ENCODE measurements at regions not wholly inside any gene's neighbourhood (a gene's known extent, or its start where the extent isn't known, plus 50 kb on each side); places are given as distances from the start of the nearest gene placed in this dataset.

DNA sequence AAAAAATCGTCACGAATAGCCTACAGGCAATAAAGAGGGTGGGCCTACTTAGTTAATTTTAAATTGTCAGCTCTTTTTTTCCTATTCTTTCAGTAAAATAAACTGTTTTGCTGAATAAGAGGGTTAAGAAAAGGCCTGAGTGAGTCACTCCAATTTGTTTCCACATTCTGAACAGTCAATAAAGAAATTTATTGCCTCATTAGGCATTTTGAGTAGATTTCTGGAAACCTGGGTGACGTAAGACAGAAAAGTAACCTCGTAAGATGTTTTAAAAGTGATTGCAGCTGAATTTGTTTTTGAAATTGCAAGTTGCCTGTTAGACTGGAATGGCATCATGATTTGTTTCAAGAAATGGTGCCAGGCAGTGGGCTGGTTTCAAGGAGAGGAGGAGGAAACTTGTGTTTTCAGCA lies 439.3 kb downstream of the USP25 start:
- no peak overlapping the region for H3K4me3 ChIP-seq (ENCODE audit: low read depth, low read length)

DNA sequence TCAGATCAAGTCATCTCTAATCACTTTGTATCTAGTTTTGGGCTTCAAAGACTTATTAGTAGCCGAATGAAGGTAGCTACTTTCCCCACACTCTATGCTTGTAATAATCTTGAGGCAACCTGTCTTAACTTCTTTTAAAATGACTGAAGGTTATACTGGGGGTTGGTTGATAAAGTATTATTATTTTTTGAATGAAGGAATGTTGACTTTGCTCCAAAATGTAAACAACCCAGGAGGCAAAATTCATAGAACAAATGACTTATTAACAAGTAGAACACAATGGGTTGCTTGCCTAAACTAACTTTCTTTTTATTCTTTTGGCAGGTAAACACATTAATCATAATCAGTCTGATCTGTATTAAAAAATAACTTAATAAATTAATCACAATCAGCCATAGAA lies 440.0 kb downstream of the USP25 start:
- no peak overlapping the region for H3K4me3 ChIP-seq (ENCODE audit: low read depth, low read length)

DNA sequence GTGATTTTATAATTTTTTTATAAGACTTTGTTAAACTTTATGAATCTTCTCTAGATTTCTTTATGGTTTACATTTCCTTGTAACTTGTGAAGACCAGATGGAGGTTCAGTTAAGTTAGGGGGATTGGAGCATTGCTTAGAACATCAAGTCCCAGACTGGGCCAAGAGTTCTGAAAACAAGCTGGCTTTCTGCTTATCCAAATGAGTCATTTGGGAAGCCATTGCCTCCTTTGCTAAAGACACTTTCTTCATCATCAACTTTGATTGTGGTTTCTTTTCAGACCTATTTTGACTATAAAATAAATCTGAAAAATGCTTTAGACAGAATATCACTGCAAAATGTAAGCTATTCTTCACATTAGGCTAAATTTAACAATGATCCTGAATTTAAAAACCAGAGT lies 446.8 kb downstream of the USP25 start:
- H3K4me3 ChIP-seq (ENCODE audit: low read depth, low read length), result no peak overlapping the region

DNA sequence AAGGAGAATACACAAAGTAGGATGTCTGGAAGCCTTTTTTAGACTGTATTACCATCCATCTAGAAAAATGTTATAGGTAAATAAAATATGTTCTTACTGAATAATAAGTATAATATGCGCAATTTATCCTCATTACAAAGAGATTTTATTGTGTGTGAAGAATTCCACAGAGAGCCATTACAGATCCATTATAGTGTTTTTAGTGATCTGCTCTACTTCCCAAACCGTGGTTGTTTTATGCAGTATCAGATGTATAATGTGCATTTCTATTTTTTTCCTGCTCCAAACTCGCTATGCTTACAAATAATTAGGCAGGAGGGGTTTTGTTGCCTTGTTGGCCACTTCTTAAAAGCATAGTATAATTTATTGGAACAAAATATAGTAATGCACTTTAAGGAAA lies 447.8 kb downstream of the USP25 start:
- no peak overlapping the region for H3K4me3 ChIP-seq (ENCODE audit: low read depth, low read length)

DNA sequence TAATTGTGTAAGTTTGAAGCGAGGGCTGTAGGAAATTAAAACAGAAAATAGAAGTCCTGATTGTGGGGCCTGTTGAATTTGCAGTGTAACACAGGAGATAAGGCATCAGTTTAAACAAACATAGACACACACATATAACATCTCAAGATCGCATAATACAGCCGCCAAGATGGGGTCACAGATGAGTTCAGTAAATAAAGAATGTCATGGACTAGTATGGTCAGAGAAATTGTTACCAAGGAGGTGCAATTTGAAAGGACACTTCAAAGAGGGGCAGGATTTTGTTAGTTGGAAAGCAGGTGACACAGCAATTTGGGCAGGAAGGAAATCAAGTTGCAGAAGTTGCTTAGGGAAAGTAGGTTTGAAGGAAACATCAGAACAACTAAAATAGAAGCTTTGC lies 450.0 kb downstream of the USP25 start:
- H3K4me3 ChIP-seq (ENCODE audit: low read depth, low read length), result no peak overlapping the region

DNA sequence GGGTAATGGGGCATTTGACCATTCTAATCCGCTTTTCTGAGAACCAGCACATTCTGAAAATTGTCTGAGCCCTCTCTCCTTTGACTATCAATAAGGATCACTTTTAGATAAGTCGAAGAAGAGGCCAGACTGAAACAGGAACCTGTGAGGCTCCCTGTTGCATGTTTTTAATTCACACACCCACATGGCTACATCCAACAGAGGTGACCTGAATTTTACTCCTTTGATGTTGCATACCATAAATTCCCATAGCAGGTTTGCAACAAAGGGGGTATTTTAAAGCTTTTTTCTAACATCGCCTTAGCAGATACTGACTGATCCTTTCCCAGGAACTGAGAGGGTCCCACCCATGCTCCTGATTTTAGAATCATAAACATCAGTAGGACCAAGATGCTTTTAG lies 450.8 kb downstream of the USP25 start:
- no peak overlapping the region for H3K4me3 ChIP-seq (ENCODE audit: low read depth, low read length)

DNA sequence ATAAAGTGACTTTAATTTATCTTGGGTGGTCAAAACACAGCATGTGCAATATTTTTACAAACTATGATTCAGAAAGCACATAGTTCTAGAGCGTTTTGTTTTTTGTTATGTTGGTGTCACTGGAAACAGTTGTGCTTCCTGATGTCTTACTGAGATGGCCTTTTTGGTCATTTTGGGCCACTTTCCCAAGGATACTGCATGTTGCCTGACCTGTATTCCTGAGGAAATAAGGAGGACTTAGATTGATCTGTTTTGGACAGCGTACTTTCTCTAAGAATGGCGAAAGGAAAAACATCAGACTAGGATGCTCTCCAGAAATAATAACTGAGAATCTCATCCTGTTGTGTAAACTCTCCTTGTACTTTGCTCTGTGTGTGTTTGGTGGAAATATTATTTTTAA lies 451.2 kb downstream of the USP25 start:
- no peak overlapping the region for H3K4me3 ChIP-seq (ENCODE audit: low read depth, low read length)

DNA sequence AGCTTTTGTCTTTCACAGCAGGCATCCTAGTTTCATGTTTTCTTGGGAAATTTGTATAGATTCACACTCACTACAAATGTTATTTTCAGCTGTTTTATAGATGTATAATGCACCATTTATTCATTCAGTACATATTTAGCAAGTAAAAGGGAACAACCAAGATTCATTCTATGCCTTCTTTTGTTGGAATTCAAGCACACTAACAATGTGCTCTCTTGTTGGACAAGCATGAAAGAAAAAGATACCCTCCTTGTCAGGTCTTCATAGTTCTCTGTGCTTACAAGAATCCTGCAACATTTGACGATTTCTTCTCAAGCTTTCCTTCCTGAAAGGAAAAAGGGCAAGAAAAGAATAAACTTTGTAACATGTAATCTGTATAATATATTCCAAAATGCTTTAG lies 456.0 kb downstream of the USP25 start:
- H3K4me3 ChIP-seq (ENCODE audit: low read depth, low read length), result no peak overlapping the region

DNA sequence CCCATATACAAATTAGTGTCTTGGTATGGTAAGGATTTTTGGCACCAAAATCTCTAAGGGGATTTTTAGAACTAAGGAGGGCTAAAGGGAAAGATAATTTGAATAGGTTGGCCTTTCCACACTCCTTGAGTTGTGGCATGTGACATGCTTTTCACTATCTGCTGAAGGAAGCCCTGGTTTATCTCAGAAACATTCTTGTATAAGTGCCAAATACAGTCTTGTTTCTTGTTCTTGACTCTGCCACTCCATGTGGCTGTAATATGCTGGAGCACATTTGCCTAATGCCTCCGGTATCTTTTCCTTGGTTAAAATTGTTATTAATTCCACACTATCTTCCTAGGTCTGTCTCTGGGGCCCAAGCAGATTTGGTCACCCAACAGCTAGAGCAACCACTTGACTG lies 457.0 kb downstream of the USP25 start:
- no peak overlapping the region for H3K4me3 ChIP-seq (ENCODE audit: low read depth, low read length)

DNA sequence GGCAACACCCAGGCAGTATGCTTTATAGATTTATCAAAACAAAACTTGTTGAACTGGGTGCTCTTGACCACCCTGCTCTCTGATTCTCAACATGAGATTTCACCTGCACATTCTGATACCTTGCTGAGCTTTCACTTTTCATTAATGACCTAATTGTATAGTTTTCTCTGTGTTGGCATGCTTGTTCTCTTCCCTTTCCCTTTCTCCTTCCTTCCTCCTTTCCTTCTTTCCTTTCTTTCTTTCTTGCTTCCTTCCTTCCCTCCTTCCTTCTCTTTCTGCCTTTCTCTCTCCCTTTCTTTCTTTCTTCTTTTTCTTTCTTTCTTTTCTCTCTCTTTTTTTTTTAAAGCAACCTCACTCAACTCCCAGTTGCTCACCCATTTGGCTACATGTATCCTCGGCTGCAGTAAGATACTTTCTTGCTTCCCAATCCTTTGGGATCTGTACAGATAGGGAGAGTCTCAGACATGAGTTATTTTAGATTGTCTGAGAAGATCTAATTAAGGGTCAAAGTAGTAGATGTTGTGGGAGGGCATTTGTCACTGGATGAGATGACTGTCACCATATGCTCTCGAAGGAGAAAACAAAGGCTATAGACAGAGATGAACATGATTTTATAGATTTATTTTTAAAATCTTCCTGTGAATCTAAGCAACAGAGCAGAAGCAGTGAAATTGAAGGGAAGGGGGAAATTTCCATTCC lies 458.0 kb downstream of the USP25 start:
- no peak overlapping the region for H3K4me3 ChIP-seq (ENCODE audit: low read depth, low read length)

DNA sequence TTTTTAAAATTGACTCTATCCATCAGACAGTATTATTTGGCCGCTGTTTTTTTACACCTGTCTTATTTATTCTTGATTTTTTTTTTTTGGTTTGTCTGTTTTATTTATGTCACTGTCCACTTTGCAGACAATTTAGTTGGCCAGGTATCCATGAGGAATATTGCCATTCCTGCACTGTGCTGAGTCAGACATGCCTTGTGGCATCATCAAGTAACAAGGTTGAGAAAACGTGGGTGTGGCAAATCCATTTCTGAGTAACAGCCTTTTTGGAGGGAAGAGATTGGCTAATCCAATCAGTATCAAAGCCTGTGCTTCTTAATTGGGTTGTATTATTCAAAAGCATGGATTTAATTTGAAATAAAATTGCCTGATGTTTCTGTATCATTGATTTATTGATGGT lies 463.1 kb downstream of the USP25 start:
- no peak overlapping the region for H3K4me3 ChIP-seq (ENCODE audit: low read depth, low read length)

DNA sequence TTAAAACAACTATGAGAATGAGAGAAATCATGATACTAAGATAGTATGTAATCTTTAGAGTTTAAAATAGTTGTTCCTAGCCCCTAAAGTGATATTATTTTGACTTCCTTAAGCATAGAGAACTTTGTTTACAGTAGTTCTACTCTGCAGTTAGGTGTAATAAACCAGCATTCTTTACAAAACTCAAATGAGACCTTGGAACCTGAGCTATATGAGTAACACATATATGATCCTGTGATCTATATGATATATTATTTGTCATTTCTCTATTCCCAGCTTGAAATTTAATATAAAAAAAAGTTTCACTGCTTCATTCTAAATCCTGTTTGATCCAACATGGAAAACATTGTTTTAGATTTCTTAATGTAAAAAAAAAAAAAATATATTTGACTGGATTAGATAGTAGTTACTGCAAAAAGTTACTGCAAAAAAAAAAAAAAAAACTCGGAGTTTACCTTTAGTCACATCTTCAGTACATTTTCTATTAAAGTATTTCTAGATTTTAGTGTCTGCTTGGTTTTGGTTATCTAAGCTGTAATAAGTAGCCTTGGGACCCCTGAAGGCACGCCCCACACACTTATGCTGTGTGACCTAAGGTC lies 463.8 kb downstream of the USP25 start:
- H3K4me3 ChIP-seq (ENCODE audit: low read depth, low read length), result no peak overlapping the region

DNA sequence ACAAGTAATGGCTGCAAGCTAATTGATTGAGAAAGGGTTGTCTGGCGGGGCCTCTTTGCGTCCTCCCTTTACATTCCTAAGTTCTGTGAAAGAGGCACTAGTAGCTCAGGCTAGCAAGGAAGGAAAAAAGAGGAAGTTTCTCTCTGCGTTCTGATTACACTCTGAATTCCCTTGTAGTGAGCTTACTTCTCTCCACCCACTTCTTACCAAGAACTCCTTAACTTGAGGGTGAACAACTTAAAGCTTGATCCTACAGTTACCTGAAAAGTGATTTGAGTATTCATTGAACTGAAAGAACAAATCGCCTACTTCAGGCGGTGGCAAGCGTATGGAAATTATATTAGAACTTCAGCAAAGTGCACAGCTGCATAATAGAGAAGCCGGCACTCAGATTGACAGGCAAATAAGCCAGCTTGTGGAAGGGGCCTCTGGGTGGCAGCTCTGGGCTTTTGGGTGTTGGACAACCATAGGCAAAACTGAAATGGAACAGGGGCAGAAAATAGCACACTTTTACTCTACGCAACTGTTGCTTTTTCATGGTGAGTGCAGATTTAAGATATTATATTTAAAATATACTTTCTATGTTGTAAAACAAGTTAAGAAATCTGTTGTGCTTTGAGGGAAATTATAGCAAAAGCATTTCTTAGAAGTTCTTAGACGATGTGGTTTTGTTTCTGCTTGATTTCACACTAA lies 464.5 kb downstream of the USP25 start:
- H3K4me3 ChIP-seq (ENCODE audit: low read depth, low read length), result no peak overlapping the region

DNA sequence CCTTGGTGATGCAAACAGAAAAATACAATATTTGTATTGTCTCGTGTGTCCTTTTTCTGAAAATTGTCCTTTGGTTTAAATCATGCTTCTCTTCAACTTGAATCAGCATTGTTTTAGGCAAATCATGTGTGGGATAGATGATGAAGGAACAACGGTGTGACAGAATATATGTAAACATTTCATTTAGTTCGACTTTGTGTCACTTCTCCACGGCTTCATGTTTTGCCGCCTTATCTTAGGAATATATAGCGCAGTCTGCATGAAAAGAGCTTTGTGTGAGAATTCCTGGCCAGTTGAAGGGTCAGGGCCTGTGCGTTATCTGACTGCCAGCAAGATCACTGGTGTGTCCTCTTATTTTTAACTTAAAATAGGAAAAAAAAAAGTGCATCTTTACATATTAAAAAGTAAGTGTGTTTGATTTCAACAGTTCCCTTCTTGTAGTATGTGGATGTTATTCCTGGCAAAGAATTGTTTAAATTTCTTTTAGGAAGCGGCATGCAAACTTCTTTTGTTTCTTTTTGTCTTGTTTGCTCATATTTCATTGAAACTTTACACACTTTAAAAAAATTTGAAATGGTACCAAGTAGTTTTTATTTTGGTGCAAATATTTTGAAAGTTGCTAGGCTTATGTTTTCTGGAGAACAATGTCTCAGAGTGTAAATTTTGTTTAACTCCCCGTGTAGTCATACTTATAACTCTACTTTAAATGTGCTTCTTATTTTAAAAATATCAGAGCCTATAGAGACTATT lies 465.2 kb downstream of the USP25 start:
- H3K4me3 ChIP-seq (ENCODE audit: low read depth, low read length), result no peak overlapping the region

DNA sequence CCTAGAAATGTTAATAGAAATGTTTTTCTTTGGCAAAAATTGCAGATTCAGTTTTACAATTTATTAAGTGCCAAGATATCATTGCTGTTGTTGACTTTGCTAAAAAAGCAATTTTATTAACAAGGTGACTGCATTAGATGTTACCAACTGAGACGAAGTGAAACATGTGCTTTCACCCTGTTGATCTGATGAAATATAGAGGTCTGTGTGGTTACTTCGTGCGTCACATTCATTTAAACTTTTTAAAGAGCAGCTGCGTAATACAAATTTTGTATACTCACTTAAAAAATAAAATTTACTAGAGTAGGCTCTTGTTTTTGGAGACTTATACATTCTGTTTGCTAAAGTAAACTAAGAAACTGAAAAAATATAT lies 465.7 kb downstream of the USP25 start:
- no peak overlapping the region for H3K4me3 ChIP-seq (ENCODE audit: low read depth, low read length)

DNA sequence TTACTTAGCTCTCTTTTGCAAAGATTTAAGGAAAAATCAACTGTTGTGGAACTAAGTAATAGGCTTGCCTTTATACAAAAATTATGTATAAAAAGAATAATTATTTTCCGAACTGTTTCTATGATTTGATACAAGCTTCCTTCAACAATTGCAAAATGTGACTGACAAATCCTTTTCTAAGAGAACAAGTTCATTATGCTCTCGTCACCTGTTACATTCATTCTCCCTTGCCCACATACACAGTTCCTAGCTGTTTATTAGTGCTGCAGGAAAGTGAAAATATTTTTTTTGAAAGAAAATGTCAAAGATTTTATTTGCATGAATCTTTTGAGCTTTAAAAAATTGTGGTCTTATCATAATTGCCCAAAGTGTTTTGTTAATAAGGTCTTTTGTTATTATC lies 466.2 kb downstream of the USP25 start:
- no peak overlapping the region for H3K4me3 ChIP-seq (ENCODE audit: low read depth, low read length)

DNA sequence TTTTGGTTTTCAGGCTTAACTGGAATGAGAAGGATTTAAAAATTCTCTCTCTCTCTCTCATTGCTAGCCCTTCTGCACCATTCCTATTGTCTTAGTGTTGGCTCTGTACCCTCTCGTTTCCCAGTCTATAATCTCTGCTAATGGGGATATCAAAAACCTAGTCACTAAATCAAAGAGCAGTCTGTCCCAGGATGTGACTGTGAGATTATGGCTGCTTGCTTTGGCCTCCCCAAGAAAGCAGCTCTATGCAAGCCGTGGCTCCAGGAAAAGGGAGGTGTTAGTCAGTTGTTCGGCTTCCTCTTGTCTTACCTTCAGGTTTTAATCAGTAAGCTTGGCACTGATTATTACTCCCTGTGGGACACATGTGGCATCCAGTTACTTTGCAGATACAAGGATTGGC lies 468.8 kb downstream of the USP25 start:
- no peak overlapping the region for H3K4me3 ChIP-seq (ENCODE audit: low read depth, low read length)

DNA sequence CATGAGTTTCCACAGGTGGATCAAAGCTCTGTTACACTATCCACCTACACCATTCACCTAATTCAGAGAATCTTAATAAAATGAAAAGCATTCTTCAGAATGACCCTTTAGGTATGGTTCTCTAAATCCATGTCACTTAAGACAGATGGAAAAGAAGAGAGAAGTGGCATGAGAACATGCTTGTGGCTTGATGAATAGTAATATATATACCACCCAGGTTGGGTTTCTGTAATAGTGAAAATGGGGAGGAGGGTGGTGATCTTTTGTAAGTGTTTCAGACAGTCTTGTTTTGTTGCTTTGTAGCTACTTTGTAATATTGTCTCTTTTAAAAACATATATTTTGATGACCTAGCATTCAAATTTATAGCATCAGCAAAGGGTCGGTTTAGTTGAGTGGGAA lies 469.8 kb downstream of the USP25 start:
- no peak overlapping the region for H3K4me3 ChIP-seq (ENCODE audit: low read depth, low read length)

DNA sequence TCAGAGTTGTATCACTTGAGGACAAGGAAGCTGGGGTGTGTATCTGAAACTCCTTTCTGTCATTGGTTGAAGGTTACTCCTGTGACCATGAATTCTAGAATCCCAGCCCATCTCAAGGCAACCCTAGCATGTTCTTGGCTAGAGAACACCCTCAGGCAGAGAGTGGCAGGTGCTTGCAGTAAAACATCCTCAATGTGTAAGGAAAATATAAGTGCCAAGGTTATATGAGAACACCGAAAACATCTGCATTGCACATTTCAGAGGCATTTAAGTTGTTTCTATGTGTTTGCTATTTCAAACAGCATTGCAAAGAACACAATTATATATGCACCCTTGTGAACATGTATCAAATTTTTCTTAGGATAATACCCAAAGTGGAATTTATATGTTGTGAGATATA lies 471.9 kb downstream of the USP25 start:
- no peak overlapping the region for H3K4me3 ChIP-seq (ENCODE audit: low read depth, low read length)

DNA sequence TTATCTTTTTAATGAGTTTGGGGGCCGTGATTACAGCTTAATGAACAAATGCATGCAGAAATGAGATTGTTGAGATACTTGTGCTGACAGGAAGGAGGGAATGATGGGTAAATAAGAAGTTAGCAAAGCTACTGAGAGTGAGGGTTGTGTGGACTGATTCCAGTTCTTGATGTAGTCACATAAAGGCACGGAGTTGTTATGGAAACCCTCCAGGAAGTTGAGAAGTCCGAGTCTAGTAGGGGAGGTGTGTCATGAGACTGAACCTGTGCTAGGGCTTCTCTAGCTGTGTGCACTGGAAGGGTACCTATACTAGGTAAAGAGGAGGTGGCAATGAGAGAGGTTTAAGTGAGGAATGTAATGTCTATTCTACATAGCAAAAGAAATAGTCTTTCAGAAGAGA lies 475.7 kb downstream of the USP25 start:
- no peak overlapping the region for H3K4me3 ChIP-seq (ENCODE audit: low read depth, low read length)

DNA sequence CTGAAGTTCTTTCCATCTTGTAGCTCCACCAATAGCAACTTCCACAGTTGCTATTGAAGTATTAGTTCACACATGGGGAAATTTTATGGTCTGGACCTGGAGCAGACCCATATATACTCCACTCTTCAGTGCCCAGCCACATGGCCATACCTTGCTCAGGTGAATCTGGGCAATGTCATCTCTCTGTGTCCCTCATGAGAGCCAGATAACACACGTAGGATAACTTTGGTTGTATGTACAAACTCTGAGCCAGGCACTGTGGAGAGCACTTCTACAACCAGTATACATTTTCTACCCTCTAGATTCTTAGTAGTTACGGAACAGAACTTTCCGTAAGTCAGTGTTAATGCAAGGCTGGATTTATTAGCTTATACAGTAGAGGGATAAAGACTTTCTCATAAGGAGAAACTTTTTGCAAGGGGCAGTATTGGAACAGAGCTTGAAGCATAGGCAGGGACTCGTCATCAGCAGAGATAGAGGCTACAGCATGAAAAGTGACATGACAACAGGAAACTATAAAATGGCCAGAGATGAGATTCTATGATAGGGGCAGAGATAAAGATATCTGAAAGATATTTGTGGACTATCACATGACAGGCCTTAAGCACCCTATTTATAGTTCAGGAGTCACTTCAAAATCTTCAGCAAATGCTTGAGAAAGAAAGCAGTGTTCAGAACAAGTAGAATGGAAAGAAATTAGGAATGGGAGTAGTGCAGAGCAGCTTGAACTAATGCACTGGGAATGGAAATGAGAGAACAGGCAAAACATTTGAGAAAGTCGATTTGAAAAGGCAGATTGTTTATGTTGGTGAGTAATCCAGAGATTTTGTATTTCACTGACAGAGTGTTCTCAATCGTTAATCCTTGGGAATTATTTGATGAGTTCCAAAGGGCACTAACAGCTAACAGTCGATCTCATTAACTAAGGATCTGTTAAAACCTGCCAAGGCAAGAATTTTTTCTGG lies 481.8 kb downstream of the USP25 start:
- H3K4me3 ChIP-seq (ENCODE audit: low read depth, low read length), result no peak overlapping the region

Measured in iPS-11a (cell line).